Adipocyte (in vitro differentiated cells): ENCODE measurements at regions not wholly inside any gene's neighbourhood (a gene's known extent, or its start where the extent isn't known, plus 50 kb on each side); places are given as distances from the start of the nearest gene placed in this dataset.

ENCODE experiments used
- DNase-seq: peaks from one replicate; pipeline ENCODE4 v3.0.0-alpha.2; 2015; ENCODE audit warnings: low read depth
- H3K27me3 ChIP-seq: replicated peaks from 2 replicates; pipeline ENCODE4 v1.7.0; 2013; ENCODE audit warnings: mild to moderate bottlenecking, low read length, moderate library complexity; ENCODE audit not compliant: control insufficient read depth, insufficient read depth
- H3K36me3 ChIP-seq: 2 replicates; pipeline ENCODE4 v1.7.0; 2013; ENCODE audit warnings: low read length, mild to moderate bottlenecking, moderate library complexity; ENCODE audit not compliant: control insufficient read depth, insufficient read depth, severe bottlenecking
- H3K4me1 ChIP-seq: 2 replicates; pipeline ENCODE4 v1.7.0; 2013; ENCODE audit warnings: mild to moderate bottlenecking, low read length, moderate library complexity; ENCODE audit not compliant: control insufficient read depth, insufficient read depth
- H3K4me3 ChIP-seq: 2 replicates; pipeline ENCODE4 v1.7.0; 2013; ENCODE audit warnings: mild to moderate bottlenecking, low read length, moderate library complexity
- H3K9ac ChIP-seq: 2 replicates; pipeline ENCODE4 v1.7.0; 2013; ENCODE audit warnings: mild to moderate bottlenecking, low read length, moderate library complexity
- H3K9me3 ChIP-seq: 2 replicates; pipeline ENCODE4 v1.7.0; 2013; ENCODE audit warnings: mild to moderate bottlenecking, low read length, moderate library complexity; ENCODE audit not compliant: control insufficient read depth

DNA sequence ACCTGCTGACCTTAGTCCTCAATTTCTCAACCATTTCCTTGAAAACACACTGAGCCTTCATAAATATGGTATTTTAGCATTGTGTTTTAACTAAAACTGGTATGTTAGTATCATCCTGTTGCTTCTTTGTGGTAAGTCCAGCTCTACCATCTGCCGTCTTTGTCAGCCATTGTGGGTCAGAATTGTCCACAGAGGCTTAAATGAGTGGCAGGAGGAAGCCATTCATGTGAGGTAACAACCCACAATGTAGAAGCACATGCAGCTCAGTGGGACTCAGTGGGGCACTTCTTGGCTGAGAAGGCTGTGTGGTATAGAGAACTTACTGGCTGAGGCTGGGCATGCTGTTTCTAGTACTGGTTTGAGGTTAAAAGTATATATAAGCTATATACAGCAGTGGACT lies 149.2 kb upstream of the NR3C1 start:
- H3K9me3 ChIP-seq = no peaks in the 10 kb centered on the region
- H3K4me3 ChIP-seq = no peak overlapping the region
- H3K27me3 ChIP-seq = no peaks in the 10 kb centered on the region
- H3K9ac ChIP-seq = no peak overlapping the region
- H3K36me3 ChIP-seq = no peaks in the 10 kb centered on the region
- no peak for DNase-seq
- peaks cover 52% of the 10 kb centered on the region for H3K4me1 ChIP-seq

- Histone ChIP-seq H3K9me3 (peaks cover 6% of the 10 kb centered on the region), H3K4me3 (no peak overlapping the region), H3K36me3 (no peaks in the 10 kb centered on the region), H3K9ac (no peak overlapping the region), H3K27me3 (no peaks in the 10 kb centered on the region), H3K4me1 (peaks cover 44% of the 10 kb centered on the region)
- peak; percentile 32 for DNase-seq
These were observed 148.3 kb upstream of the NR3C1 start for GRCh38 chr5:143551820-143552251.

- Histone ChIP-seq H3K9me3 (peaks cover 6% of the 10 kb centered on the region), H3K36me3 (no peaks in the 10 kb centered on the region), H3K27me3 (no peaks in the 10 kb centered on the region), H3K4me3 (no peak overlapping the region), H3K9ac (peak overlapping the region; percentile 8), H3K4me1 (peaks cover 40% of the 10 kb centered on the region)
- peak; percentile 52 for DNase-seq
These were observed 147.6 kb upstream of the NR3C1 start for GRCh38 chr5:143550986-143551630.

GRCh38 chr5:143547342-143547741 lies 143.9 kb upstream of the NR3C1 start:
- peaks cover 6% of the 10 kb centered on the region for H3K9me3 ChIP-seq
- H3K4me1 ChIP-seq = peaks cover 37% of the 10 kb centered on the region
- H3K36me3 ChIP-seq = no peaks in the 10 kb centered on the region
- DNase-seq = no peak
- H3K9ac ChIP-seq = no peak overlapping the region
- no peak overlapping the region for H3K4me3 ChIP-seq
- no peaks in the 10 kb centered on the region for H3K27me3 ChIP-seq

DNA sequence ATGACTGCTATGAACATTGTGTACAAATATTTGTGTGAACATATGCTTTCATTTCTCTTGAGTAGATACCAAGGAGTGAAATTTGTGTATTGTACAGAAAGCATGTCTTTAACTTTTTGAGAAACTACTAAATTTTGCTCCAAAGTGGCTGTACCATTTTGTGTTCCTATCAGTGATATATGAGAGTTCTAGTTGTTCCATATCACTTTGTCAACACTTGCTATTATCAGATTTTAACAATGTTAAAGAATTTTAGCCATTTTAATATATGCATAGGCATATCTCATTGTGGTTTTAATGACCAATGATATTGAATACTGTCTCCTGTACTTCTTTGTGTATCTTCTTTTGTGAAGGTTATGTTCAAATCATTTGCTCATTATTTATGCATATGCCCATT lies 142.9 kb upstream of the NR3C1 start:
- Histone ChIP-seq H3K36me3 (no peaks in the 10 kb centered on the region), H3K4me3 (no peak overlapping the region), H3K9me3 (peaks cover 6% of the 10 kb centered on the region), H3K9ac (no peak overlapping the region), H3K4me1 (peaks cover 28% of the 10 kb centered on the region), H3K27me3 (no peaks in the 10 kb centered on the region)
- DNase-seq = no peak

- H3K4me1 ChIP-seq = peaks cover 19% of the 10 kb centered on the region
- no peak overlapping the region for H3K4me3 ChIP-seq
- peaks cover 9% of the 10 kb centered on the region for H3K9me3 ChIP-seq
- no peak for DNase-seq
- no peaks in the 10 kb centered on the region for H3K27me3 ChIP-seq
- no peaks in the 10 kb centered on the region for H3K36me3 ChIP-seq
- no peak overlapping the region for H3K9ac ChIP-seq
These were observed 141.1 kb upstream of the NR3C1 start for GRCh38 chr5:143544606-143545005.

GRCh38 chr5:143543358-143544255 lies 140.1 kb upstream of the NR3C1 start:
- no peaks in the 10 kb centered on the region for H3K36me3 ChIP-seq
- H3K4me1 ChIP-seq = peaks cover 19% of the 10 kb centered on the region
- H3K9ac ChIP-seq = peak overlapping the region; percentile 12
- DNase-seq = peak; percentile 38
- no peak overlapping the region for H3K4me3 ChIP-seq
- no peaks in the 10 kb centered on the region for H3K27me3 ChIP-seq
- H3K9me3 ChIP-seq = peaks cover 19% of the 10 kb centered on the region

GRCh38 chr5:143542798-143543144 lies 139.3 kb upstream of the NR3C1 start:
- Histone ChIP-seq H3K27me3 (no peaks in the 10 kb centered on the region), H3K9ac (no peak overlapping the region), H3K9me3 (peaks cover 21% of the 10 kb centered on the region), H3K4me3 (no peak overlapping the region), H3K4me1 (peaks cover 19% of the 10 kb centered on the region), H3K36me3 (no peaks in the 10 kb centered on the region)
- DNase-seq = no peak

DNA sequence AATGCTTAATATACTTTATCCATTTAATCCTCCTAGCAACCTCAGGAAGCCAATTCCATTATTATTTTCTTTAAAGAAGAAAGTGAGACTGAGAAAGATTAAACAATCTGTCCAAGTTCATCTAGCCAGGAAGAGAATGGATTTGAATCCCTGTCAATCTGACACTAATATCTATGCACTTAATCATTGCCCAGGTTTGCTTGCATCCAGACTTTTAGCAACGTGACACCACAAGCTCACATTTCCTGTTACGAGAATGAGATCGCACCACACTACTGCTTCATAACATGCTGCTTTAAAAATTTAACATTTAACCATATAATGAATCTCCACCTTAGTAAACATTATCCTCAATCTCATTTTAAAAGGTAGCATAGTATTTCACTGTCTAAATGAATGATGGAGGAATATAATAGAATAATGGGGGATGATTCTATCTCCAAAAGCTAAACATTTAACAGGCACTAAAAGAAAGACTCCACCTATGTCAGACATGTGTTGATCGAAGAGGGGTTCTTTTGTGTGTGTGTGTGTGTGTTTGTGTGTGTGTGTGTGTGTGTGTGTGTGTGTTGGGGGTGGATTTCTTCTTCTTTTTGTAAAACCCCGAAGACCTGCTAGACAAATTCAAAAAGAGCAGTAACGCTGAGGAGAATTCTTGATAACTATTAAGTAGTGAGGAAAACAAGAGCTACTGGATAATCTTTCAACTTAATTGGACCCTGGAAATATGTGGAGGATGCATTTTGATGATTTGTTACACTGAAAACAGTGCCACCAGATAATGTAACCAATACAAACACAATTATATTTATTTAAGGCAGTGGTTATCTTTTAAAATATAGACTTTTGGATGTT lies 138.7 kb upstream of the NR3C1 start:
- Histone ChIP-seq H3K36me3 (no peaks in the 10 kb centered on the region), H3K4me1 (peaks cover 19% of the 10 kb centered on the region), H3K9me3 (peaks cover 16% of the 10 kb centered on the region), H3K27me3 (no peaks in the 10 kb centered on the region), H3K4me3 (no peak overlapping the region), H3K9ac (no peak overlapping the region)
- DNase-seq = no peak

DNA sequence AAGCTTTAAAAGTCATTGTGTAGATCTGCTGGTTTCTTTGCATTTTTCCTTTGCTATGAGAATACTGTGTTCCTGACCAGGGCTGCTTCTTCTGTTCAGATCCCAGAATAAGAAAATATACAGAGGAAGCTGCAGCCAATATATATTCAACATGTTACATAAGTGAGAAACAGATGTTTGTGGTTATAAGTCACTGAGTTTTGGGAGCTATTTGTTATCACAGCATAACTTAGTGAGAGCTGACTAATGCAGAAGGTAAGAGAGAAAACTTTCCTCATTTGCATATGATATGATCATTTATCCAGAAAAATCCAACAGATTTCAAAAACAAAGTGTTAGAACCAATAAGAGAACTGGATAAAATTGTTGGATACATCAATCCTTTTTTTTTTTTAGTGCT lies 136.3 kb upstream of the NR3C1 start:
- DNase-seq = no peak
- Histone ChIP-seq H3K27me3 (no peaks in the 10 kb centered on the region), H3K4me1 (peaks cover 31% of the 10 kb centered on the region), H3K4me3 (no peak overlapping the region), H3K36me3 (no peaks in the 10 kb centered on the region), H3K9ac (no peak overlapping the region), H3K9me3 (peaks cover 15% of the 10 kb centered on the region)

- H3K4me1 ChIP-seq = peaks cover 13% of the 10 kb centered on the region
- peaks cover 15% of the 10 kb centered on the region for H3K9me3 ChIP-seq
- H3K27me3 ChIP-seq = no peaks in the 10 kb centered on the region
- H3K4me3 ChIP-seq = peak overlapping the region; percentile 25
- H3K36me3 ChIP-seq = no peaks in the 10 kb centered on the region
- DNase-seq = no peak
- H3K9ac ChIP-seq = peak overlapping the region; percentile 31
These were observed 133.6 kb upstream of the NR3C1 start for GRCh38 chr5:143537056-143537455.
